Loucy (cell line): ENCODE measurements at regions not wholly inside any gene's neighbourhood (a gene's known extent, or its start where the extent isn't known, plus 50 kb on each side); places are given as distances from the start of the nearest gene placed in this dataset.

Experiments
- EZH2phosphoT487 ChIP-seq: fragments of 200-600 bp; IDR thresholded peaks from 2 replicates; pipeline ENCODE4 v1.6.1; 2018; ENCODE audit warnings: antibody characterized with exemption, mild to moderate bottlenecking, moderate library complexity, borderline replicate concordance
- TF ChIP-seq, protein P1 (sequence below): fragments of 200-600 bp; sonication (generic); conservative IDR thresholded peaks from 2 replicates; pipeline ENCODE4 v1.5.1; 2014; ENCODE audit warnings: mild to moderate bottlenecking, antibody characterized with exemption, low read length

DNA sequence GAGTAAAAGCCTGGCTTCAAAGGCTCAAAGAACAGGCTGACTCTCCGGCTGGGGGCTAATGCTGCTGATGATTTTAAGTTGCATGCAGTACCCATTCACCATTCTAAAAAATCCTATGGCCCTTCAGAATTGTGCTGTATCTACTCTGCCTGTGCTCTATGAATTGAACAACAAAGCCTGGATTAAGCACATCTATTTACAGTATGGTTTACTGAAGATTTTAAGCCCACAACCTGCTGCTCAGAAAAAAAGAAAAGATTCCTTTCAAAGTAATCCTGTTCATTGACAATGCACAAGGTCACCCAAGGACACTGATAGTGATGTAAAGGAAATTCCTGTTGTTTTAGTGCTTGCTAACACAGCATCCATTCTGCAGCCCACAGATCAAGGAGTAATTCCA, 84.9 kb upstream of the SFRP2 start:
- TF ChIP-seq, protein P1, sequence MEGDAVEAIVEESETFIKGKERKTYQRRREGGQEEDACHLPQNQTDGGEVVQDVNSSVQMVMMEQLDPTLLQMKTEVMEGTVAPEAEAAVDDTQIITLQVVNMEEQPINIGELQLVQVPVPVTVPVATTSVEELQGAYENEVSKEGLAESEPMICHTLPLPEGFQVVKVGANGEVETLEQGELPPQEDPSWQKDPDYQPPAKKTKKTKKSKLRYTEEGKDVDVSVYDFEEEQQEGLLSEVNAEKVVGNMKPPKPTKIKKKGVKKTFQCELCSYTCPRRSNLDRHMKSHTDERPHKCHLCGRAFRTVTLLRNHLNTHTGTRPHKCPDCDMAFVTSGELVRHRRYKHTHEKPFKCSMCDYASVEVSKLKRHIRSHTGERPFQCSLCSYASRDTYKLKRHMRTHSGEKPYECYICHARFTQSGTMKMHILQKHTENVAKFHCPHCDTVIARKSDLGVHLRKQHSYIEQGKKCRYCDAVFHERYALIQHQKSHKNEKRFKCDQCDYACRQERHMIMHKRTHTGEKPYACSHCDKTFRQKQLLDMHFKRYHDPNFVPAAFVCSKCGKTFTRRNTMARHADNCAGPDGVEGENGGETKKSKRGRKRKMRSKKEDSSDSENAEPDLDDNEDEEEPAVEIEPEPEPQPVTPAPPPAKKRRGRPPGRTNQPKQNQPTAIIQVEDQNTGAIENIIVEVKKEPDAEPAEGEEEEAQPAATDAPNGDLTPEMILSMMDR = no peak
- TF ChIP-seq EZH2phosphoT487 = no peak
